Astrocyte of the hippocampus (primary cell): ENCODE measurements at regions not wholly inside any gene's neighbourhood (a gene's known extent, or its start where the extent isn't known, plus 50 kb on each side); places are given as distances from the start of the nearest gene placed in this dataset.

ENCODE experiments used
- DNase-seq: peaks from one replicate; pipeline ENCODE4 v3.0.0; 2011; ENCODE audit warnings: low read depth, low spot score

DNA sequence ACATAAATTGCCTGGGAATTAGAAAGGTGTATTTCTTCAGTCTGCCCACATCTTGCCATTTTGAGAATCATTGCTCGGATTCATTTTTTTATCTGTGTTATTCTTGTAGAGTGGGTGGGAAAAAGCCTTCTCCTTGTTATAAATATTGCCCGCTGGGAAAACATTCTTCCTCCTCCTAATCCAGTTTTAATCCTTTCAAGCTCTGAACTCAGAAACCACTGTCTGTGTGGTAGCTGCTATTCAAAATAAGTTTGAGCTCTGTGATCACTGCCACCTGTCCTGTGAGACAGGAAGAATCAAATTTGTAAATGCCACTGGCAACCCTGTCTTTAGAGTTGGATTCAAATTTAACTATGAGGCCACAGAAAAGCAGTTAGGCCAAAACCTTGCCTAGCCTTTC, 1875.2 kb upstream of the PIK3C3 start:
- DNase-seq, result no peak

DNA sequence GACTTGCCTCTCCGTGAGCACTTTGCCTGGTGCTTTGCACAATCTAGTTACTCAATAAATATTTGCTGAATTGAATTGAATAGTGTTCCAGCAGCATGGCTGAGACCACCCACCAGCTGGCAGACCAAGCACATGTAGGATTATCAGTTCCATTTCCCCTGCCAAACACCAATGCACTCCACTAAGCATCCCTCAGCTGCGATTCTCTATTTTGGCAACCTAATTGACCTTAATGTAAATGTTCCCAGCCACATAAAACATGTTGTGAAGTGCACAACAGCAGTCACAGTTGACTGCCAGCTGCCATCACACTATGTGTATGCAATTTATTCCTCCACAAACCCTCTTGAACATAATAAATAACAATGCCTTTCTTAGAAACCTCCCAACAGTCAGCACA, 1879.4 kb upstream of the PIK3C3 start:
- DNase-seq, result no peak

DNA sequence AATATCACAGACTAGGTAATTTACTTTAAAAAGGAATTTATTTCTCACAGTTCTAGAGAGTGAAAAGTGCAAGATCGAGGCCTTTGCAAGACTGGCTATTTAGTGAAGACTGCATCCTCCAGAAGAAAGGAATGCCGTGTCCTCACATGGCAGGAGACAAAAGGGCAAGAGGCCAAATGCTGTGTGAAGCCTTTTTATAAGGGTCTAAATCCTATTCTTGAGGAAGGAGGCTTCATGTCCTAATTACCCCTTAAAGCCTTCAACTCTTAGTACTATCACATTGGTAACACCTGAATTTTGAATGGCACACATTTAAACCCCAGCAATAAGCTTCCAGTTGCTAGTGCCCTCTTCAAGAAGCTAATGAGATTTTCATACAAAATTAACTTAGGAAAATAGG, 1882.3 kb upstream of the PIK3C3 start:
- no peak for DNase-seq

DNA sequence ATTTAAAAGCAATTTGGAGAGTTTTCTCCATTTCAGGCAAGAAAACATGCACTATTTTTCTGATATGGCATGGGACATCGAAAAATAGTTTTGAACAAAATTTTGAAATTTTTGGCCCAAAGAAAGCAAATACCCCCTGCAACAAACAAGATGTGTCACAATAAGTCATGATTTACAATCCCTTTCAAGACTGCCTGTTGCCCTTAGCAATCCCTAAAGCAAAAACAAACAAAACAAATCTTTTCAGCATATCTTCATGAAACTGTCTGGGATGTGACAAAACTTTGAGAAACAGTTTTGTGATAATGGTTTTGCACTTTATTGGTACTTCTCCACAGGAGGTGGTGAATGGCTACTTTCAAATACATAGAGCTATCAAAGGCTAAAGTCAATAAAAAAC, 1888.7 kb upstream of the PIK3C3 start:
- no peak for DNase-seq

DNA sequence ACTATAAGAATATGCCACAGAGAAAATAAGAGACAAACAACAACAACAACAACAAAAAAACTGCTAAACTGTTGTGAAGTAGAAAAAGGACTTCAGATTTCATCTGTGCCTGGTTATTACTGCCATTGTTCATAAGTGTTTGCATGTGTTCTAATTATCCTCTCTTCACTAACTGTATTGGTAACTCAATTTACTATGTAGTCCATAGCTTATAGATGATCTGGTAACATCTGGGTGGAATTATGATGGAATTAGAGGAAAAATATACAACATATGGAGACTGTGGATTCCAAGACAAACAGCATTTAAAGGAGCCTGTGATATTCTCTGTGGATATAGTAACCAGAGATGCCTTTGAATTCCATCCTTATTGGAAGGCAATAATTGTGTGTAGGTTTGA, 1891.5 kb upstream of the PIK3C3 start:
- DNase-seq, result no peak

DNA sequence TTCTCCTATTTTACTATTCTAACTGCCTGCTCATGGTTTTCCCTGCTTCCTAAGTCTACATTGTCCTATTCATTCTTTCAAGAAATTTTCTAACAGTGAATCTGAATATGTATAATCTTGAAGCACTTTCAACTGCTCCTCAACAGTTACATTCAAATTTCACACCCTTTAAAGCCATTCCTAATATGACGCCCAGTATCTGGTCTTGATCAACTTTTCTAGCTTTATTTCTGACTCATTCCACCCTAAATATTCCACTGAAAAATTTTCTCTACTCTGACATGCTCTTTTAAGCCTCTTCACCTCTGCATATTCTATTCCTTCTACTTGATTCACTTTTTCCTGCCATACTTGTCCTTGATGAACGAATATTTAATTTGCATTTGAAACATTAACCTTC, 1893.9 kb upstream of the PIK3C3 start:
- DNase-seq, result no peak

DNA sequence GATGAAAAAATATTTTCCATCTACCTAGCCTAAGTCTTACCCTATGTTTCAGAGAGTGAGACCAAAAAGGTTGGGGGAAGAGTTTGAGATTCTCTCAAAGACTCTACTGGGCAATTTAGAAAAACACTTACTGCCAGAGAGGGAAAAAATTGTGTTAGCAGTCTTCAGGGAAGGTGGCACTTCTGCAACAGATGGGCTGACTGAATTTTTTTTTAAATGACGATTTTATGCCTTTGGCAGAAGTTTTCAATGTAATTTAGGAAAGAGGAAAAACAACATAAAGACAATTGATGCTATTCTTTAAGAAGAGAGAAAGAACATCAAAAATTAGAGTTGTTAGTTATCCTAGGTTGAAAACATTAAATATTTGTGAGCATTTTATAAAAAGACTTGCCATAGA, 1894.5 kb upstream of the PIK3C3 start:
- DNase-seq, result no peak

DNA sequence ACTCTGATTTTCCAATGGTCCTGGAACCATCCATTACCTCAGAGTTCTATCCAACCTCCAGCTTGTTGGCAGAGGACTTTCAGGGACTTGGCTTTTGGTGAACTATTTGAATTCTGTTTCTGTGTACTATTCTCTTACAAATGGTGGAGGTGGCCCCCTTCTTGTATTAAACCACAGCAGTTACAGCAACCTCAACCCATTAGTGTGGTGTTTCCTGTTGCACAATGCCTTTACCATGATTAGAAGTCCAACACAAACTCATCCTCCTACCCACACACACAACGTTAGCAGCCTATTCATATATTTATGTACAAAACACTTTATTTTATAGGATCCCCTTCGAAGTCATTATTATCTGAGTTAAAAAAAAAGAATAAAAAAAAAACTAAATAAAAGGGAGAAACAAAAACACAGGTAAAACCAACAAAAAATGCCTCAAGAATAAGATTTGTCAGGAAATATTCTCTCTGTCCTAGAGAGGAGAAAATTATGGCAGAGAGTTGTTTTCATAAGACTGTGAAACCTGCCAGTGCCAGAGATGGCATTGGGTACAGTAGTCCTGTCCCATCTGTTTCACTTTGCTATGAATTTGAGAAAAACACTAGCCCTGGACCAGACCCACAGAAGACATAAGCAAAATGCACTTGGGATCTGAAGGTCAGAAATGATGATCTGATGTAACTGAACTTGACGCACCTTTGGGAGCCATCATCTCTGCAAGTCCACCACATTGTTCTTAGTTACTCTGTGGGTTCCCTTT, 1896.0 kb upstream of the PIK3C3 start:
- no peak for DNase-seq

DNA sequence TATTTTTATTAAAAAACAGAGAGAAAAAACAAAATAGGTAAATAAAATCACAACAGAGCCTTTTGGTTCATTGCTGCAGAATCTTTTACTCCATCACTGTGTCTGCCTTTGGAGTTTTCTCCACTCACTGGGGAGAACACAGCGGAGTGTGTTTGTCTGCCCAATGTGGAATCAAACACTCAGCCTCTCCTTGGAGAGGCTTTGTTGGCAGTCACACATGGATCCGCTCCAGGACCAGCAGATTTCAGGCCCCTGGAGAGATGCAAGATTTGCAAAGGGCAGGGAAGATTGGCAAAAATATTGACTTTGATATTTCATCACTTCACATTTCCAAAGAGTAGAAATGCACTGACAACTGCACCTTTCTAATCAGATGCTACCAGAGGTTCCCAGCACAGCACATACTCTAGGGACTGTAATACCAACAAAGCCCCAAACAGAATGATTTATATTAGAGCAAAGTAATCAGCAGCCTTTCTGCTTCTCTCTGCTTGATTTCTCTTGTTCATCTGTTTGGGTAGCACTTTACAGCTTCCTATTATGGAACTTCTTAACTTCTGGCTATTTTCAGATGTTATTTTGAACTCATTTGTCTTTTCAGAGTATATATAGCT, 1898.8 kb upstream of the PIK3C3 start:
- no peak for DNase-seq

DNA sequence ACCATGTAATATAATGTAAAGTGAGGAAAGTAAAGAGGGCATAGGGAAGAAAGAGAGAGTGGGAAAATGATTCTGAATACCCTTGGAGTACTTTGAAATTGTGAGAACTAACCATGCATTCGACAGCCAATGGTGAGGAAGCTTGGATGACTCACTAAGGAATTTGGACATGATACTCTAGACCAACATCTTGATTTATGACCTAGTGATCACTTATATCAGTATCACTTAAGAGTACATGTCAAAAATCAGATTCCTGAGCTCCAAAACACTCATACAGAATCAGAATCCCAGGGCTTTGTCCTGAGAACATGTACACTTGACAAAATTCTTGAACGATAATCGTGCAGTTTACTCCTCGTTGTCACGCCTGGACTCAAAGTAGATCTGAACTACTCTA, 1899.8 kb upstream of the PIK3C3 start:
- no peak for DNase-seq

DNA sequence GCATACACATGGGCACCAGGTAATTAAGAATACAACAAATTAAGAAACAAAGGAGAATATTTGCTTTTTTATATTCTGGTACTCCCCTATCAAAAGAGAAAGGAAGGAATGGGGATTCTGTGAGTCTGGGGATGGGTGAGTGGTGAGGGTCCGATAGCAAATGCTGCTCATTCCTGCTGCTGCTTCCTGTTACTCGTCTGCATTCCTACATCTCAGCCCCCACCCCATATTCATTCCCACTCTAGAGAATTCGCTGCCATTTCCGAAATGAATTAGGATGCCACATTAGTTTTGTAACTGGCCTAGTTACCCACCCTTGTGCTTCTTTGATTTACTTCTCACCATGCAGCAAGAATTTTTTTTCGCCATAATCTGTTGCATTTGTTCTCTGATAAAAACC, 1905.3 kb upstream of the PIK3C3 start:
- no peak for DNase-seq

DNA sequence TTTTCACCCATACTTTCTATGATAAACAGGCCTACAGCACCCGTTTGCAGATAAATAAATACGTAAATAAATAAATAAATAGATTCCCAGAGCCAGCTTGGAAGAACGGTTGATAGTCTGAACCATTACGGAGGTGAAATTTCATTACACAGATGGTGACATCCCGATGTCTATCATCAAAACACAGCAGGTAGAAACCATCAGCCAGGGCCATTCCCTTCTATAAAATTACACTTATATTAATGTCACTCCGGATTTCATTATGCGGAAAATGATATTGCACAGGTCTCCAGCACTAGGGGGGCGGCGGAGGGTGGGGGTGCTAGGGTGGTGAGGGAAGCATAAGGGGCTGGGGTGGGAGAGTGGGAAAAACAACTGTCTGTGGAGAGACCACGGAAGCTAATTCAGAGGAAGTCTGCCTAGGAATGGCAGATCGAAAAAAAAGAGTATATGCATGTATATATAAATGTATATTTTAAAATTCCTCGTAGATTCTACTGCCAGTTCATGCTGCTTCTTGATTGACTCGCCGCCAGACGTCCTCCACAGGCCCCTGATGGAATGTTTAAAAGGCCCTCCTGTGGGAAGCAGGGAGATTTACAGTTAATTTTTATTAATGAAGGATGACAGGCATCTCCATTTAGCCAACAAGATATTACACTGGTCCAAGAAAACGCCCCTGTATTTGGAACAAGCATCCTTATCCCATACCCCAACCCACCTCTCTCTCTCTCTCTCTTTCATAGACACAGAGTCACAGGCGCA, 1906.0 kb upstream of the PIK3C3 start:
- DNase-seq, result no peak

DNA sequence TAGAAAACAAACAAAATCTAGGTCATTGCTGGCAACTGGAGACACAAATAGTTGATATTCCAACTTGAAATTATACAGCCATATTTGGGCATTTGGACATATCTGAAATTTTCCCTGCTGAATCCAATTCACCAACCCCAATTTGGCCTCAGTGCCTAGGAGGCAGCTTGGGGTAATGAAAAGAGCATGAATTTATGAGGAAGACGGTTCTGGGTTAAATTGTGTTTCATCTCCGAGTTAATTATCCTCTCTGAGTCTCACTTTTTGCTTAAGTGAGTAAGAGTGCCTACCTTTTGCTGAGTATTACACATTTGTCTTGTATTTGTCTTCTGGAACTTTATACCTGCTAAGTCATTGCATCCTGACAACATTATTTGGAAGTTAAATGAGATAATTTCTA, 1906.8 kb upstream of the PIK3C3 start:
- no peak for DNase-seq

DNA sequence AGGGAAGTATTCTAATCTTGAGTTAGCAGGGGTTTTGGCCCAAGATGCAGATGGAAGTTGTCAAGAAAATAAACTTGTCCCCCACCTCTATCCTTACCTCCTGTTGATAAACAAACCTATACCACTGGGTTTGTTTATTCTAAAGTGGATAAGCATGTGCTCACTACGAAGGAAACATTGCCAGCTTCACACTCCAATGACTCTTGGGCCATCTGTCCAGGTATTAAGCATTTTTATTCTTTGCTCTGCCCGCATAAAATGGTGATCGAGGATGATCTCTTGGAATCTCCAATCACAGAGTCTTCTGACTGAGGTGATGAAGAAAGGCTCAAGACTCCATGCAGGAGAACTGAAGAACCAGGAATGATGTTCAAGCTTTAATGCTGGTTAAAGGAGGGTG, 1908.4 kb upstream of the PIK3C3 start:
- DNase-seq, result no peak

DNA sequence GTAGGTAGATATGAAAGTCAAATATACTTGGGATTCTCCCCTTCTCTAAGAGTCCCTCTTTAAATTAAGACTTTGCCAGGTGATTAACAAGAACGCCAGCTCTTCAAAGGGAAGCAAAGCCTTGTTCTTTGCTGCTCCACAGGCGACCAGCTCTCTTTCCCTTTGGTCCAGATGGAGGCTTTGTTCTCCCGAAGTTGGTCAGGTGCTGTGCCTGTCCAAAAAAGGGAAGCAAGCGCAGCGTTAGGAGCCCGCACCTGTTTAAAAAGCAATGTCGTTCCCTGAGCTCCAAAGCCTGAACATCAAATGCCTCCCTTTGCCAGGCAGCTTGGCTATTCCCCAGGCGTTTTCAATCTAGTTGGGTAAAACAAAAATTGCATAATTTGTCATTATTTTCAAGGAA, 1913.1 kb upstream of the PIK3C3 start:
- no peak for DNase-seq

DNA sequence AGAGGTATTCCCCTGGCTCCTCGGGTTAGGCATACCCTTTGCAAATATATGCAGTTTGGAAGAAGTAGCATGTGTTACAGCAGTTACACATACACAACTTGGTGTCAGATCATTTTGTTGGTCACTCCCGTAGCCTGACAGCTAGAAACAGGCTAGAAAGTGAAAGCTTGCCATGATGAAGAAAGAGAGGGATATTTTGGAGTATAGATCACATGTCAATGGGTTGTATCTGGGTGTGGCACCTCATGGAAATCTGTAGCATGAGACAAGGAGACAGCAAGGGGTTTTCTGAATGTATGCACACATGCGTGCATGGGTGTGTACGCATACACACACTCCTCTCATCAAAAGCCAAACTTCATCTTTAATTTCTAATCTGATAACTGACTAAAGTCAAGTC, 1914.5 kb upstream of the PIK3C3 start:
- no peak for DNase-seq

DNA sequence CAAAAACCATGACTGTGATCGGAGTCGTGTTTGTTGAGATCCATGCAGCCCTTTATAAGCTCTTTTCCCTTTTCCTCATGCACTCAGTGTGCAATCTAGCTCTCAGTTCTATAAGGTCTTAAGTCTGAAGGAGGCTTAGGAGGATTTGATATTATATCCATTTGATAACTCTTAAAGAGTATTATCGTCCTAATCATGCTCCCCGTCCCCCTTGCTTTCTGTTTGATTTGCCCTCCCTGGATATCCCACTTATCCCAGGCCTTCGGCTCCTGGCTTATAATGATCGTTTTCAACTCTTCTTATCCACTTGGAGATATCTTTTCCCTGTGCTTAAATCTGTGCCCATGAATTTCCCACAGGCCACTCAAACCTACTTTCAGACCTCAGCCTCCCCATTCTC, 1917.7 kb upstream of the PIK3C3 start:
- no peak for DNase-seq

DNA sequence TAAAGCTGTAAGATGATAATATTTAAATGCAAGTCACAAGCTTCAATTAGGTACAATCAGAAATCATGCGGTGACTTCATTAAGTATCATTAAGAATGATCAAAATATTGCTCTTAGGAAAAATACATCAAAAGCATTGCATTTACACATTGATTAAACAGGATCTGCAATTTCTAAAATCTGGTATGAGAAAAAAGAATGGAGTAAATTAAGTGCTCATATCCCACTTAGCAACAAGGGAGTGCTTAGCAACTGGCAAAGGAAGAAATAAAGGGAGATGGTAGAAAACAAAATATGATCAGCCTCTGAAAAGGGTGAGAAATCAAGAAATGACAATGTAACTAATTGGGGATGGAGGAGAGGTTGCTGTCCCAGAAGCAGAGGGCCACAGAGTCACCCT, 1918.2 kb upstream of the PIK3C3 start:
- DNase-seq, result no peak

DNA sequence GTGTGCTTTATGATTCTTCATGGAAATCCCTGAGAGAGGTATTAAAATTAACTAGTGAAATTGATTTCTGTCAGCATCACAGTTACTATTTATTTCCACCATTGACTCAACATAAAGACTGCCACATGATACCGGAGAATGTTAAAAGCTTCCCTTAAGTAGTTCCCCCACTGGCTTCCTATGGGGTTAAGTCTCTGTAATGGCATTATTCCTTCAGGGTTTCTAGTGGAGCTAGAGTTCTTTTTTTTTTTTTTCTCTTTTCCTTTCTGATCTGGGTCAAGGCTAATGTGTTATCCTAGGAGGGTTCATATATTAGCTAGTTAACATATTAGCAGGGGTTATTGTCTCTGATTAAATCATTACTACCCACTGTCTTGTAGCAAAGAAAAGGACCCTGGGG, 1919.1 kb upstream of the PIK3C3 start:
- DNase-seq, result no peak

DNA sequence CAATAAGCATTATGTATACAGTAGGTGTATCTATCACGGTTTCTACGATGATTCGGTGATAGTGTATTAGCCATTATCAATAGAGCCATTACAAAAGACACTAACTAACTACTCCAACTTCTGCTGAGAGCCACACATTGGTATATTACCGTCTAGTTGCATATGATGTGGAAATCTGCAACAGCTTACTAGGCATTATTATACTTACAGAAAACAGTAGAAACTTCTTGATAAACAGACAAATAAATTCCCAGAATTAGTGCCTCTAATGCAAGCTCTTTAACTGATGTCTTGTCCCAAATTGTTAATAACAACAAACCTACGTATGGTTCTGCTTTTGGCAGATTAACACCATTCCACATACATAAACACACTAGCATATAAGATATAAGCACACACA, 1923.0 kb upstream of the PIK3C3 start:
- no peak for DNase-seq

DNA sequence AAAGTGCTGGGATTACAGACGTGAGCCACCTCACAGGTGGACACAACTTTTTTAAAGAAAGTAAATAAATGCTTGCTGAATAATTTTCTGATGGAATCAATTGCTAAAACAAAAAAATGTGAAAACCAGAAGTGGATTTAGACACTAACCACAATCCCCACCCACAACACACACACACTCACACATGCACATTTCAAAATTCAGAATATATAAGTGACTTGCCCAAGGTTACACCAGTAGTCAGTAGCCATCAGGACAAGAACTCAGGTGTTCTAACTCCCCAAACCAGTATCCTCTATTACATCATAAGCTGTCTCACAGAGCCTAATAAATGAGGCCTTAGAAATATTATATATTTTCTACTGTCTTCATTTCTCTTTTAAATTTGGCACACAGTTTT, 1923.6 kb upstream of the PIK3C3 start:
- DNase-seq, result no peak

DNA sequence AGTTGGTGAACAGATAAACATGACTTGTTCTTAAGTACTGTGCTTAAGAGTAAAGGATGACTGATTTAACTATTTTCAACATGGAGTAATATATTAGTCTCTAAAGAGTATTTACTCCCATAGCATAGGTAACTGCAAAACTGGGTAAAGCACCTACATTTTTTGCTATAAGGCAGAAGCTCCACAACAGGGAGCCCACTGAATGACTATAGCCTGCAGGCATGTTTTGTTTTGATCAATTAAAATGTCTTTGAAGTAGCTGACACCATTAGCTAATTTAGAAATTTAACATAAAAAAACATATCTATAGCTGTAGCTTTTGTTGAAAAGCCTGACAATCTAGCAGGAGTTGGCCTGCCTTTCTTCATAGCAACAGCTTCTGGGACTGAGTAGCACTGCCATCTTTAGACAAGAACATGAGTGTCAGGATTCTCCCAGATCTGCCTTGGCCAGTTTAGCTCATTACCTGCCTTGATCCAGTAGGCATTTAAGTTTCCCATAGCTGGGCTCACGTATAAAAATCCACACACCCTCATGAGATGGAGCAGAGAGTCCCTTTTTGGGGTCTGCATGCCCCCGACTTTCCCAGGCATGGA, 1935.1 kb upstream of the PIK3C3 start:
- DNase-seq, result no peak

DNA sequence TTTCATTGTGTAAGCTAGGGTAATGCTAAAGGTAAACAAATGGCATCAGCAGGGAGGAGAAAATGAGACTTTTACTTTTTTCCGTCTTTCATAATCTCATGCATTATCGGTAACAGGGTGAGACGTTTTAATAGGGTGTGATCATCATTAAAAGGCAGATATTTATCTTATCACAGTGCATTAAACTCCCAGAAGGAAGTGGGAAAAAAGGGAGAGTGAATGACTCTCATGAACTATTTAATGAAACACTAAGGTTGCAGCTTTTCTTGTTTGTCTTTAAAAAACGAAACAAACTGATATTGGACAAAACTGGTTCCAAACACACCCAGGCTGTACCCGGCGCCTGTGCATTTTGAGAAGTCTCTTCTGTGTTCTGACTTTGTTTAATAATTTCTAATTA, 1936.8 kb upstream of the PIK3C3 start:
- DNase-seq, result no peak
